ENCODE measurements at regions not wholly inside any gene's neighbourhood (a gene's known extent, or its start where the extent isn't known, plus 50 kb on each side); places are given as distances from the start of the nearest gene placed in this dataset.

- TF ChIP-seq, protein P1, sequence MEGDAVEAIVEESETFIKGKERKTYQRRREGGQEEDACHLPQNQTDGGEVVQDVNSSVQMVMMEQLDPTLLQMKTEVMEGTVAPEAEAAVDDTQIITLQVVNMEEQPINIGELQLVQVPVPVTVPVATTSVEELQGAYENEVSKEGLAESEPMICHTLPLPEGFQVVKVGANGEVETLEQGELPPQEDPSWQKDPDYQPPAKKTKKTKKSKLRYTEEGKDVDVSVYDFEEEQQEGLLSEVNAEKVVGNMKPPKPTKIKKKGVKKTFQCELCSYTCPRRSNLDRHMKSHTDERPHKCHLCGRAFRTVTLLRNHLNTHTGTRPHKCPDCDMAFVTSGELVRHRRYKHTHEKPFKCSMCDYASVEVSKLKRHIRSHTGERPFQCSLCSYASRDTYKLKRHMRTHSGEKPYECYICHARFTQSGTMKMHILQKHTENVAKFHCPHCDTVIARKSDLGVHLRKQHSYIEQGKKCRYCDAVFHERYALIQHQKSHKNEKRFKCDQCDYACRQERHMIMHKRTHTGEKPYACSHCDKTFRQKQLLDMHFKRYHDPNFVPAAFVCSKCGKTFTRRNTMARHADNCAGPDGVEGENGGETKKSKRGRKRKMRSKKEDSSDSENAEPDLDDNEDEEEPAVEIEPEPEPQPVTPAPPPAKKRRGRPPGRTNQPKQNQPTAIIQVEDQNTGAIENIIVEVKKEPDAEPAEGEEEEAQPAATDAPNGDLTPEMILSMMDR (IDR thresholded peaks at IDR 0.05; ENCODE audit: low read length) = no peak
- no peak for TF ChIP-seq EZH2 (IDR thresholded peaks at IDR 0.05; ENCODE audit: borderline replicate concordance, low read length)
These were observed 208.1 kb upstream of the S1PR3 start for GRCh38 chr9:88782931-88783710.

All from OCI-LY1 (cell line).